Endothelial cell of umbilical vein (primary cell): ENCODE measurements at regions not wholly inside any gene's neighbourhood (a gene's known extent, or its start where the extent isn't known, plus 50 kb on each side); places are given as distances from the start of the nearest gene placed in this dataset.

Experiments used
- BruUV-seq: library from RNA; stranded (reverse); fragments of 400-500 nt; replicated peaks from 2 replicates; lab custom pipeline; 2021; lab: Mats Ljungman, UMichigan
- CTCF ChIA-PET: fragments of 300-600, 350-600 bp; sonication (Branson Sonifier 250); formaldehyde crosslinking; loops from one replicate; lab custom pipeline; 2021; ENCODE audit warnings: antibody characterized with exemption, inconsistent platforms; lab: Charles Lee
- POLR2A ChIA-PET: fragments of 300-600, 350-600 bp; sonication (Branson Sonifier 250); formaldehyde crosslinking; loops from one replicate; lab custom pipeline; 2021; ENCODE audit warnings: antibody characterized with exemption, inconsistent platforms; lab: Charles Lee
- DNase-seq: peaks from one replicate; pipeline ENCODE4 v3.0.0-alpha.2; 2011; ENCODE audit warnings: low read depth, low spot score
- FAIRE-seq: peaks from 2 replicates; lab custom pipeline; 2011; peaks lifted over from hg19 to GRCh38; lab: Jason Lieb, UNC
- H2AFZ ChIP-seq: 2 replicates; pipeline ENCODE4 v1.6.0; 2012; ENCODE audit warnings: low read depth, low read length, control low read depth, inconsistent platforms
- H3K27ac ChIP-seq: 2 replicates; pipeline ENCODE4 v1.5.1; 2011; ENCODE audit warnings: low read depth, mild to moderate bottlenecking, control low read depth, low read length, moderate library complexity; ENCODE audit not compliant: insufficient read depth
- H3K27me3 ChIP-seq, 2 experiments: 2 replicates each; pipeline versions ENCODE4 v1.6.0 to v1.6.1; 2011; ENCODE audit warnings: low read length in 2 of 2, mixed read lengths in 1 of 2; ENCODE audit not compliant: control insufficient read depth in 2 of 2, insufficient read depth in 2 of 2
- H3K36me3 ChIP-seq, 2 experiments: 2 replicates in 1 of 2; 3 replicates in 1 of 2; pipeline ENCODE4 v1.5.1; 2011; ENCODE audit warnings: low read length in 2 of 2, mild to moderate bottlenecking in 1 of 2, moderate library complexity in 1 of 2; ENCODE audit not compliant: control insufficient read depth in 2 of 2, insufficient read depth in 2 of 2; ENCODE audit errors: extremely low read depth in 1 of 2
- H3K4me1 ChIP-seq: 3 replicates; pipeline ENCODE4 v1.5.1; 2011; ENCODE audit warnings: mild to moderate bottlenecking, low read length; ENCODE audit not compliant: control insufficient read depth, insufficient read depth; ENCODE audit errors: extremely low read depth
- H3K4me2 ChIP-seq: 2 replicates; pipeline ENCODE4 v1.6.1; 2011; ENCODE audit warnings: low read length, control low read depth, mixed read lengths; ENCODE audit not compliant: insufficient read depth
- H3K4me3 ChIP-seq, 3 experiments: fragments of 200-600 bp in 1 of 3; sonication (generic), shearing (Covaris generic) in 1 of 3; replicated peaks in 1 of 3; 2 replicates each; pipeline ENCODE4 v1.5.1; 2011 to 2016; ENCODE audit warnings: control low read depth in 3 of 3, low read length in 3 of 3, mild to moderate bottlenecking in 2 of 3, inconsistent platforms in 1 of 3, low read depth in 1 of 3, moderate library complexity in 1 of 3; ENCODE audit not compliant: insufficient read depth in 1 of 3
- H3K79me2 ChIP-seq: 2 replicates; pipeline ENCODE4 v1.6.0; 2012; ENCODE audit warnings: low read length, inconsistent platforms; ENCODE audit not compliant: control insufficient read depth, insufficient read depth
- H3K9ac ChIP-seq: replicated peaks from 2 replicates; pipeline ENCODE3; 2011; ENCODE audit warnings: low read length, control low read depth; ENCODE audit not compliant: insufficient read depth; ENCODE audit errors: extremely low read depth
- H3K9me1 ChIP-seq: replicated peaks from 3 replicates; pipeline ENCODE4 v1.6.0; 2011; ENCODE audit warnings: mild to moderate bottlenecking, low read length; ENCODE audit not compliant: control insufficient read depth, insufficient read depth; ENCODE audit errors: extremely low read depth
- H3K9me3 ChIP-seq: replicated peaks from 2 replicates; pipeline ENCODE4 v1.5.1; 2012; ENCODE audit warnings: low read length, inconsistent platforms; ENCODE audit not compliant: control insufficient read depth, insufficient read depth
- H4K20me1 ChIP-seq: replicated peaks from 2 replicates; pipeline ENCODE3; 2011; ENCODE audit warnings: mild to moderate bottlenecking, low read length; ENCODE audit not compliant: control insufficient read depth, insufficient read depth; ENCODE audit errors: extremely low read depth
- CTCF ChIP-seq, 2 donors: IDR thresholded peaks; 1 replicate in 1 of 2; 2 replicates in 1 of 2; pipeline ENCODE4 v1.5.1; 2011; ENCODE audit warnings: low read length in 2 of 2, mild to moderate bottlenecking in 2 of 2, moderate library complexity in 2 of 2, control low read depth in 1 of 2, inconsistent platforms in 1 of 2, low read depth in 1 of 2; ENCODE audit not compliant: insufficient read depth in 1 of 2; ENCODE audit errors: extremely low read depth in 1 of 2
- EZH2 ChIP-seq: IDR thresholded peaks from 2 replicates; pipeline ENCODE4 v1.6.1; 2012; ENCODE audit warnings: borderline replicate concordance, low read depth, mild to moderate bottlenecking, moderate library complexity, low read length, inconsistent platforms; ENCODE audit not compliant: severe bottlenecking
- FOS ChIP-seq: IDR thresholded peaks from 2 replicates; pipeline ENCODE4 v1.6.1; 2011; ENCODE audit warnings: mild to moderate bottlenecking, low read length, moderate library complexity, borderline replicate concordance; ENCODE audit not compliant: insufficient read depth
- GATA2 ChIP-seq: IDR thresholded peaks from 2 replicates; pipeline ENCODE4 v1.7.0; 2011; ENCODE audit warnings: low read depth, mild to moderate bottlenecking, moderate library complexity, mixed read lengths, low read length; ENCODE audit not compliant: insufficient read length, insufficient read depth
- JUN ChIP-seq: IDR thresholded peaks from 2 replicates; pipeline ENCODE4 v1.6.1; 2011; ENCODE audit warnings: borderline replicate concordance, low read depth; ENCODE audit not compliant: insufficient read length, insufficient read depth
- MAX ChIP-seq: IDR thresholded peaks from 2 replicates; pipeline ENCODE4 v1.6.1; 2011; ENCODE audit not compliant: insufficient read depth, insufficient read length
- MYC ChIP-seq: IDR thresholded peaks from one replicate; pipeline ENCODE4 v1.6.1; 2011; ENCODE audit warnings: mild to moderate bottlenecking, low read depth, low read length
- POLR2A ChIP-seq: IDR thresholded peaks from 2 replicates; pipeline ENCODE4 v1.6.1; 2012; ENCODE audit warnings: low read depth, mild to moderate bottlenecking, control low read depth, low read length
- POLR2AphosphoS5 ChIP-seq: IDR thresholded peaks from 2 replicates; pipeline ENCODE4 v1.6.1; 2012; ENCODE audit warnings: low read depth, mild to moderate bottlenecking, control low read depth, low read length, moderate library complexity; ENCODE audit not compliant: insufficient read depth
- dilution Hi-C: fragments of 300-500 bp; cut with MboI; formaldehyde crosslinking; loops from one replicate; pipeline ENCODE4 v1.15.0; 2019; ENCODE audit warnings: low sequenced_read_pairs; ENCODE audit not compliant: extremely low pct_ligation_motif_present
- intact Hi-C: fragments of 100-400 bp; cut with micrococcal nuclease; formaldehyde crosslinking; loops from one replicate; pipeline ENCODE4 v1.10.0; 2022

GRCh38 chr19:31015778-31016177 is 333.5 kb downstream of the TSHZ3 start:
- no peak for FAIRE-seq
- ChIA-PET CTCF (no interaction called here), POLR2A (no interaction called here)
- no peaks in the 10 kb centered on the region for H3K79me2 ChIP-seq
- H3K9me1 ChIP-seq, result no peaks in the 10 kb centered on the region
- dilution Hi-C loops (no loop called here), intact Hi-C loops (no loop called here)
- no peaks in the 10 kb centered on the region for H4K20me1 ChIP-seq
- H3K9me3 ChIP-seq, result peaks cover 10% of the 10 kb centered on the region
- BruUV-seq, result no TSS peak
- no peak overlapping the region for H3K4me3 ChIP-seq
- H3K4me2 ChIP-seq, result no peak overlapping the region
- no peaks in the 10 kb centered on the region for H3K36me3 ChIP-seq
- DNase-seq, result no peak
- H3K9ac ChIP-seq, result no peak overlapping the region
- H2AFZ ChIP-seq, result no peak overlapping the region
- H3K27me3 ChIP-seq, result no peaks in the 10 kb centered on the region
- TF ChIP-seq JUN (no peak), POLR2AphosphoS5 (no peak), POLR2A (no peak), FOS (no peak)
- H3K27ac ChIP-seq, result no peak overlapping the region
- H3K4me1 ChIP-seq, result no peaks in the 10 kb centered on the region

GRCh38 chr19:31014668-31015067 is 334.6 kb downstream of the TSHZ3 start:
- POLR2A ChIA-PET, result no interaction called here
- no peak overlapping the region for H3K27ac ChIP-seq

More at GRCh38 chr19:31014668-31015067, 334.6 kb downstream of the TSHZ3 start:
- FAIRE-seq (no peak), DNase-seq (no peak)
- peaks cover 10% of the 10 kb centered on the region for H3K9me3 ChIP-seq
- BruUV-seq, result no TSS peak
- no peak overlapping the region for H3K4me2 ChIP-seq
- dilution Hi-C loops, result no loop called here
- H3K4me3 ChIP-seq, result no peak overlapping the region
- no peaks in the 10 kb centered on the region for H3K4me1 ChIP-seq
- no peak overlapping the region for H3K9ac ChIP-seq
- H3K9me1 ChIP-seq, result no peaks in the 10 kb centered on the region
- H3K79me2 ChIP-seq, result no peaks in the 10 kb centered on the region
- H4K20me1 ChIP-seq, result no peaks in the 10 kb centered on the region
- intact Hi-C loops, result no loop called here
- H3K36me3 ChIP-seq, result no peaks in the 10 kb centered on the region
- no peak overlapping the region for H2AFZ ChIP-seq
- H3K27me3 ChIP-seq, result no peaks in the 10 kb centered on the region
- CTCF ChIA-PET, result no interaction called here
- TF ChIP-seq CTCF (IDR thresholded peaks at IDR 0.05; ENCODE audit: extremely low read depth in 1 of 2, insufficient read depth in 1 of 2, low read depth in 1 of 2, low read length in 2 of 2), result no peak
- no peak for TF ChIP-seq JUN
- no peak for TF ChIP-seq POLR2AphosphoS5
- TF ChIP-seq EZH2, result no peak
- TF ChIP-seq GATA2, result no peak
- TF ChIP-seq FOS, result no peak
- TF ChIP-seq POLR2A, result no peak
- no peak for TF ChIP-seq MYC
- TF ChIP-seq MAX, result no peak
